ENCODE measurements at regions not wholly inside any gene's neighbourhood (a gene's known extent, or its start where the extent isn't known, plus 50 kb on each side); places are given as distances from the start of the nearest gene placed in this dataset.
"Not testable (repeated sequence)": the region's sequence is repeated elsewhere in the genome, so short reads cannot be mapped to it uniquely, and the experiment has no call there.

GRCh38 chr14:106317593-106317992 is 791.2 kb downstream of the TMEM121 start:
- TF ChIP-seq CTCF (conservative IDR thresholded peaks at IDR 0.05; ENCODE audit: low read depth, low read length), result no peak
- no peak for DNase-seq (ENCODE audit: low read depth)
- no peak overlapping the region for H3K4me3 ChIP-seq (ENCODE audit: low read length)

- H3K4me3 ChIP-seq (ENCODE audit: low read length), result no peak overlapping the region
- no peak for DNase-seq (ENCODE audit: low read depth)
- no peak for TF ChIP-seq CTCF (conservative IDR thresholded peaks at IDR 0.05; ENCODE audit: low read depth, low read length)
Observed at GRCh38 chr14:106318700-106319099, 792.3 kb downstream of the TMEM121 start.

- H3K4me3 ChIP-seq (ENCODE audit: low read length); DNase-seq (ENCODE audit: low read depth): not testable (repeated sequence)
Observed at GRCh38 chr14:106323970-106324369, 797.6 kb downstream of the TMEM121 start.

GRCh38 chr14:106327234-106327633 is 800.9 kb downstream of the TMEM121 start:
- no peak overlapping the region for H3K4me3 ChIP-seq (ENCODE audit: low read length)
- DNase-seq (ENCODE audit: low read depth), result no peak
- no peak for TF ChIP-seq CTCF (conservative IDR thresholded peaks at IDR 0.05; ENCODE audit: low read depth, low read length)

GRCh38 chr14:106327702-106328353 is 801.4 kb downstream of the TMEM121 start:
- not testable (repeated sequence) for H3K4me3 ChIP-seq (ENCODE audit: low read length); DNase-seq (ENCODE audit: low read depth)

GRCh38 chr14:106329243-106329642 is 802.9 kb downstream of the TMEM121 start:
- not testable (repeated sequence) for DNase-seq (ENCODE audit: low read depth); H3K4me3 ChIP-seq (ENCODE audit: low read length)

GRCh38 chr14:106329987-106330774 is 803.8 kb downstream of the TMEM121 start:
- H3K4me3 ChIP-seq (ENCODE audit: low read length); DNase-seq (ENCODE audit: low read depth): not testable (repeated sequence)

GRCh38 chr14:106334428-106335109 is 808.2 kb downstream of the TMEM121 start:
- not testable (repeated sequence) for H3K4me3 ChIP-seq (ENCODE audit: low read length); DNase-seq (ENCODE audit: low read depth)

- not testable (repeated sequence) for DNase-seq (ENCODE audit: low read depth); H3K4me3 ChIP-seq (ENCODE audit: low read length)
Observed at GRCh38 chr14:106335110-106335429, 808.7 kb downstream of the TMEM121 start.

- not testable (repeated sequence) for H3K4me3 ChIP-seq (ENCODE audit: low read length); DNase-seq (ENCODE audit: low read depth)
Observed at GRCh38 chr14:106338775-106339174, 812.4 kb downstream of the TMEM121 start.

GRCh38 chr14:106340658-106341057 is 814.3 kb downstream of the TMEM121 start:
- not testable (repeated sequence) for H3K4me3 ChIP-seq (ENCODE audit: low read length); DNase-seq (ENCODE audit: low read depth)

GRCh38 chr14:106341161-106341560 is 814.8 kb downstream of the TMEM121 start:
- DNase-seq (ENCODE audit: low read depth); H3K4me3 ChIP-seq (ENCODE audit: low read length): not testable (repeated sequence)
